ENCODE measurements at regions not wholly inside any gene's neighbourhood (a gene's known extent, or its start where the extent isn't known, plus 50 kb on each side); places are given as distances from the start of the nearest gene placed in this dataset.

DNA sequence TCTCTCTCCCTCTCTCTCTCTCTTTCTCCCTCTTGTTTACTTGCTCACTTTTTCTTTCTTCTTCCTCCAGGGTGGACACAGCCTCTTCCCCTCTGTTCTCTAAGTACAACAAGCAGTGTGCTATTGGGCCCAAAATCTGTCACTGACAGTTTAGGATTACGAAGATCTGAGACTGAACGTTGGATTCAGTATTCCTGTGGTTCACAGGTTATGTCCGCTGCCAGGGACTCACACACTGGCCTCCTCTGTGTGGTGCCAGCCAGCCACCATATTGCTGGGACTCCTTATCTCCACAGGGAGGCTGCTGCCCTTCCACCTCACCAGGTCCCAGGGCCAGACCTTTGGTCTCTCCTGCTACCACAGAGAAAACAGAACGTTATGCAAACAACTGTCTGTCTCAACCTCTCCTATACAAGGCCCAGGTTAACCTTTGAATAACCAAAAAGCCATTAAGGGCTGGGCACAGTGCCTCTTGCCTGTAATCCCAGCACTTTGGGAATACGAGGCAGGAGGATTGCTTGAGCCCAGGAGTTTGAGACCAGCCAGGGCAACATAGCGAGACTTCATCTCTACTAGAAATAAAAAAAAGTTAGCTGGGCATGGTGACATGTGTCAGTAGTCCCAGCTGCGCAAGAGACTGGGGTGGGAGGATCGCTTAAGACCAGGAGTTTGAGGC, 171.9 kb upstream of the RAB4A start:
- no peak for DNase-seq

- no peak for DNase-seq
These were observed 169.7 kb upstream of the RAB4A start for GRCh38 chr1:229101011-229101871.

DNA sequence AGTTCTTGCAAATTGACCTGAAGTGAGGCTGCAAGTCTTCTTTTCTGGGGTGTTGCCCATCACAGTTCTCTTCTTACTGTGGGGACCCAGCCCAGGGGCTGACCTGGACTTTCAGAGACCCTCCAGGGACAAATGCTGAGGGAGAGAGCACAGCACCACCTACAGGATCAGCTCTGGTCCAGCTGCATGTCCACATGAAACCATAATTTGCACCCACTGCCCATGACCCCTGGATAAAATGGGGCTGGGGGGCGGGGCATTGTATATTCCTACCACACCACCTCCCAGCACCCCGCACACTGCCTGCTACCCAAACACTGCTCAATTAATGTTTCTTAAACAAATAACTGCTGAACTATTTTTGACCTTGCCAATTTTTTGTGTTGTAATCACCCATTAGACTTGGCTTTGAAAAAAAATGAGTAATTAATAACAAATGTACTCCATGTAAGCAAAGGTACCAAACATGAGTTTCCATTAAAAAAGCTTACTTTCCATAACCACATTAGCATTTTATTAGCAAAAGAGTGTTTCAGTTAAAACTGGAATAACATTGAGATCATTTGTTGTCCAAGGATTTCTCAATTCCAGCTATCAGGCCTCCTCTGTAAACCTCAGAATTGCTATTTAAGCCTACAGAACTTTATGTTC, 168.0 kb upstream of the RAB4A start:
- no peak for DNase-seq

DNA sequence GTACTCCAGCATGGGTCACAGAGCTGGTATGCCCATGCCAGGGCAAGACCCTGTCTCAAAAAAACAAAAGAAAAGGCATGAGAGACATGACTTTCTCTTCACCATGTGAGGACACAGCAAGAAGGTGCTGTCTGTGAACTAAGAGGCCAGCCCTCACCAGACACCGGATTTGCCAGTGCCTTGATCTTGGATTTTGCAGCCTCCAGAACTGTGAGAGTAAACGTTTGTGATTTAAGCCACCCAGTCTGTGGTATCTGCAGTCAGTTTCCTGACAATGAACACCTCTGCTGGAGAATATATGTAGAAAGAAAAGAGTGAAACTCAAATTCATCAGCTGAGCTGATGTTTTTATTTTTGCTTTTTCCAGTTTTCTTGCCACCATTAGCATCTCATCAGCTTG, 166.3 kb upstream of the RAB4A start:
- no peak for DNase-seq

GRCh38 chr1:229105109-229105508, 165.8 kb upstream of the RAB4A start:
- no peak for DNase-seq

GRCh38 chr1:229105822-229106525, 164.9 kb upstream of the RAB4A start:
- DNase-seq, result no peak

DNA sequence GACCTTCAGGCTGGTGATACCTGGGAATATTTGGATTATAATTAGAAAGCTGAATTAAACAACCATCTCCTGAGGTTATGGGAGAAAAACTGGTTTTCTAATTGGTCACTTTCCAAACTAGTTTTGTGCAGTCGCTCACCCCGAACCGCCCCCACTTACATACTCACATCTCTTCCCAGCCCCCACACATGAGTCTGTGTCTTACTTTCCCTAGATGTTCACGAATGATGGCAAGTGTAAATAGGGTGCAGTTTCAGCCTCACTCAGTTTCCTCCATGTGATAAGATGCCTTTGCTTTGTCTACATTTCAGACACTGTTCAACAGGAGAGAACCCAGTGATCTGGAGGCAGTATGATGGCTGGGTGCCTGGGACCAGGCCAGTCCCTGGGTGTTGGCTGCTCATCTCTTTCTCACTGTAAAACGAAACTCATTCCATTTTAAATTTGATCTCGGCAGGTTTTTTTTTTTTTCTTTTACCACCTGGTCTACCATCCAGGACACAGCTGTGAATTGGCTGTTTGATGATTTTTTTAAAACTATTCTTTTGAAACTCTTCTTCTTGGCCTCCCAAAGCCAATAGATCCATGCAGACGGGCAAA, 164.3 kb upstream of the RAB4A start:
- DNase-seq, result no peak

GRCh38 chr1:229107304-229107815, 163.6 kb upstream of the RAB4A start:
- DNase-seq, result no peak

GRCh38 chr1:229107972-229108371, 162.9 kb upstream of the RAB4A start:
- DNase-seq, result no peak

GRCh38 chr1:229108598-229109201, 162.2 kb upstream of the RAB4A start:
- no peak for DNase-seq

DNA sequence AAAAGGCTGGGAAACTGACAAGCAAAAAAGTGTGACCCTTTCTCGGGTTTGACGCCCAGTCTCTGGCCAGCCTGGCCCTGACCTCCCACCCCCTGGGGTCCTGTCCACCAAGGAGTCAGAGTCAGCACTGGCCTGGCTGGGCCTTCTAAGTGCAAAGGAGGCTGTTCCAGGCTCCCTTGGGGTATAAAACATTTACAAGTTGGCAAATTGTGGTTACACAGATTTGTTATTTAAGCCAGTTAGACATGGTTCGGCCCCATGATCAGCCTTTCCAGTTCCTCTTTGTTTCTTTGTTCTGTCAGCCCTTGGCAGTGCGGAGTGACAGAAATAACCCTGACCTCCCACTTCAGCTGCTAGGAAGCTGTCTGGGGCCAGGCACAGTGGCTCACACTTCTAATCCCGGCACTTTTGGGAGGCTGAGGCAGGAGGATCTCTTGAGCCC, 161.6 kb upstream of the RAB4A start:
- DNase-seq, result no peak

GRCh38 chr1:229110986-229111385, 159.9 kb upstream of the RAB4A start:
- DNase-seq, result no peak

- DNase-seq, result no peak
These were observed 159.1 kb upstream of the RAB4A start for GRCh38 chr1:229111703-229112319.

DNA sequence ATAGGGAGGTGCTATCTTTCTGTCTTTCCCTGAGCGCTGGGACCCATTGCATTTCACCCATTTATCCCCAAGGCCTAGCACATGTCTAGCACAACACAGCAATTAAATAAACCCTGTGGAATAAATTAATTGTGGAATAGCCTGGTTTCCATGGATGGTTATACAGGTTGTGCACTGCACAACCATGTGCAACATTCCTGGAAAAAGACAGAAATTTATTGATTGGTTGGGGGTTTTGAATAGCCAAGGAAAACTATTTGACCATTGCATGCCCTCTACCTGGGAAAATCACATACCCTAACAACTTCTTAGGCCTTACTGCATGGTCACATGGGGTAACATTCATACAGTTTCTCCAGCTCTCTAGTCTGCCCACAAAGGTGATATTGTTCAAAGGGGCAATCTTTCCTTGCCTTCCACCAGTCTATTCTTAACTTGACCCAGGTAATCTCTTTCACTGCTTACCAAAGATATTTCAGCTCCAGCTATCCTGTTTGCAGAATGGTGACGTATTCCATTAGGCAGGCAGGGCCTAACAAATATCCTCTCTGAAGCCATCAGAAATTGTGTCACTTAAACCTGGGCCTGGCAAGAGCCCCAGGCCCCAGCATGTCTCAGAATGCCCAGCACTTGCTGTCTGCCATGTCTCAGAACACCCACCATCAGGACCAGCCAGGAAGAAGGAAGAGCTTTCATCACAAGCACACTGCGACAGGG, 157.9 kb upstream of the RAB4A start:
- no peak for DNase-seq

DNA sequence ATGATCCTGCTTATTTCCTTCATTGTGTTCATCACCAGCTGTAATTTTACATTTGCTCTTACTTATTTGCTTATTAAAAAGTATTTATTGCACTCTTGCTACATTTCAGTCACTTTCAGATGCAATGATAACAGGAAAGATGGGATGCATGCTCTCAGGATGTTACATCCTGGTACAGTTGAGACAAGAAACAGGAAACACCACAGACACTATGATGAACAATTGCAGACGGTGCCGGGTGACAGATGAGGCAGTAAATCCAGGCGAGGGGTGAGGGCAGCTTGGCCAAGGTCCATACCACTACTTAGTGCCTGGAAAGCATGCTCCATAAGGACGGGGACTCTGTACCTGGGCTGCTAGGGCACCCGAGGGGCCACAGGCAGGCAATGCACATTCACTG, 156.6 kb upstream of the RAB4A start:
- no peak for DNase-seq

DNA sequence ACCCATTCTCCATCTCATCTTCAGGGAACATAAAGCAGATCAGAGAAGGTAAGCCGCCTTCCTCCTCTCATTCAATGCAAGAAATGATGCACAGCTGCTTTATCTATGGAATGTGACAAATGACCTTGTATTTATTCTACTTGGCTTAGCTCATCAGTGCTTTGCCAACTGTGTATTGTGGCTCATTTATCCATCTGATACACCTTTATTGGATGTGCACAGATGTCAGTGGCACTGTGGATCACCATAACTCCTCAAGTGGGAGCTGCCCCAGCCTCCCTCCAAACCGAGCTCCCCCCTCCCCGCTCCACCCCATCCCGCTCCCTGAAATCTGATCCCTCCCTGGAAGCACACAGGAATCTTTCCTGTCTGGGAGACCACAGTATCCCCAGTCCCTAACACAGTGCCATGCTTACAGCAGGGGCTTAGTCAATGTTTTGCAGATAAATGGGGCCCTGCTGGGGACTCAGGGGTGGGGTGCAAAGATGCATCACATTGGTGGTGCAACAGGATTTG, 156.0 kb upstream of the RAB4A start:
- DNase-seq, result no peak

DNA sequence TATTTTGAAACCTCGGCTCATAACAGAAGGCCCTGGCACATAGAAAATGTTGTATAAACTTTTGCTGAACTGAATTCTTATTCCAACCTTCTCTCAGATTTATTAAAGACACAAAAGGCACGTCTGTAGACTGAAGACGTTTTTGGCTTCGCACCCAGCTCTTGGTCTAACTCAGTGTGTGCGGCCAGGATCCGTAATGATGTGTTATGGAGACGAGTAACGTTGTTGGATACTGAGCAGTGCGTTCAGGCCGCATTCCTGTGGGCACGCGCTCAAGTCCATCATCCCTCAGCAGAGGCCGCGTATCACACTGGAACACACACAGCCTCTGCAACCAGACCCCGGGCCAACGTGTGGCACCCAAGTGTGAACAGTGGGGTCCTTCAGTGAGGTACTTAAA, 154.8 kb upstream of the RAB4A start:
- no peak for DNase-seq

- no peak for DNase-seq
These were observed 153.1 kb upstream of the RAB4A start for GRCh38 chr1:229117664-229118300.

DNA sequence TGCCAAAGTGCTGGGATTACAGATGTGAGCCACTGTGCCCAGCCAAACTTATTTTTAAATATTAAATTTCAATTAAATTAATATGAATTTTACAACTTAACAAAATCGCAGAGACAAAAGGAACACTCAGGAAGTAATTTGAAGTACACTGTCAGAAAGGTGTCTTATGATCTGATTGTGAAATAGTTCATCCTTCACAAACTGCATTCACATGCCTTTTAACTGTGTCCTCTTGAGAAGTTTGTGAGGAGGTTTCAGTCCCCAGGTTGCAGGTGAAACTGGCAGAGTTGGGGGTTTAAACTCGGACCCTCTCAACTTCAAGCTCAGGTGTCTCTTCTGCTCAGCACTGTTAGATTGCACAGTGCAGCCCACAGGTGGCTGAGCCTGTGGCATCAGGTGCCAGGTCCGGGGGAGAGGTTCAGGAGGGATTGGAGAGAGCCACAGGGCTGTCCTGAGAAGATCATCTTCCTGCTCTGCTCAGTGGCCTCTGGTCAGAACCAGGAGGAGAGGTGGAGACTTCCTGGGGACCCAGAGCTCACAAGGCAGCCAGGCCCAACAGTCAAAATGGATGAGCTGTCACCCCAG, 152.3 kb upstream of the RAB4A start:
- DNase-seq, result no peak

GRCh38 chr1:229119161-229119560, 151.8 kb upstream of the RAB4A start:
- DNase-seq, result no peak
